ENCODE measurements at regions not wholly inside any gene's neighbourhood (a gene's known extent, or its start where the extent isn't known, plus 50 kb on each side); places are given as distances from the start of the nearest gene placed in this dataset.

DNA sequence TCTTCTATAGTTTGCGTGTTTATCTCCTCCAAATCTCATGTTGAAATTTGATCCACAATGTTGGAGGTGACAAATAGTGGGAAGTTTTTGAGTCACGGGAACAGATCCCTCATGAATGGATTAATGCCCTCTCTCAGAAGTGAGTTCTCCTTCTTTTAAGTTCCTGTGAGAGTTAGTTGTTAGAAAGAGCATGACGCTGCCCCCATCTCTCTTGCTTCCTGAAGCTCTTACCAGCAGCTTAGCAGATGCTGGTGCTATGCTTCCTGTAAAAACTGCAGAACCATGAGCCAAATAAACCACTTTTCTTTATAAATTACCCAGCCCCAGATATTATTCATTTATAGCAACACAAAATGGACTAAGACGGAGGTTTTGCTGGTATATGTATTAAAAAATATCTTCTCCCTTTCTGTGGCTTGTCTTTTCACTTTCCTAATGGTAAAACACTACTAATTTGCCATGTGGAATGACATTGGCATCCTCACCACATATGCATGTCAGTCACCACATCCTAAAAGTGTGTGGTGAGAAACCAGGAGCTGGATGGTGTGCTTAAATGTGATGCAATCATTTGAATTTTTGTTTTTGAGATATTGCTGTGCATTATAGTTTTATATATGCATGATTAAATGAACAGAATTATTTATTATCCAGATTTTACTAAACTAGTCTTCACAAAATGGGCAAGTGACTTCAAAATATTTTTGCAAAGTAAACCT lies 449.3 kb downstream of the ADAMTS20 start:
- ATAC-seq (ENCODE audit: insufficient read depth, low FRiP score) = no peak
- Histone ChIP-seq H3K36me3 (ENCODE audit: control insufficient read depth in 4 of 4, insufficient read depth in 4 of 4, low read length in 4 of 4) (no peaks in the 10 kb centered on the region), H3K4me1 (ENCODE audit: control insufficient read depth in 5 of 5, insufficient read depth in 5 of 5, low read length in 5 of 5) (peaks cover 0 to 54% (median 9%) of the 10 kb centered on the region in 5 donors)

DNA sequence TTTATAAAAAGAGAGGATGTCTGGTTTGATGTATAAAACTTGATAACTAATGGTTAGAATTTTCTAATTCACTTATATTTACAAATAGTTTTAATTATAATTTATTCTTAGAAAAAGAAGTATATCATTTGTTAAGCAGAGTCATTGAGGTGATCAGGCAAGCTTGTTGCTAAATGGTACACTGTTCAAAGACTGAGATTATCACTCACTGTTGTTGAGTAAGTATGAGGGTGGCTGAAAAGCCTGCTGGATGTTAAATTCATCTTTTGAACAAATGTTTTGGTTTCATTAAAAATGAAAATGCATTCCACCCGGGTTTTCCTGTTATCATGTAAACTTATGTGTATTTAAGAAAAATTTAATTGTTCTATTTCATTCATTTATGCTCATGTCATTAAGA lies 451.8 kb downstream of the ADAMTS20 start:
- no peaks in the 10 kb centered on the region for H3K36me3 ChIP-seq (ENCODE audit: control insufficient read depth in 4 of 4, insufficient read depth in 4 of 4, low read length in 4 of 4)
- ATAC-seq (ENCODE audit: insufficient read depth, low FRiP score) (no peak), DNase-seq (no peak)
- H3K9ac ChIP-seq (ENCODE audit: insufficient read depth in 1 of 2, low read length in 2 of 2) = no peak overlapping the region
- WGBS, 2 donors = 73 to 76% methylated on average over 1 of the region's 1 CpG
- peaks cover 0 to 42% (median 8%) of the 10 kb centered on the region in 5 donors for H3K4me1 ChIP-seq (ENCODE audit: control insufficient read depth in 5 of 5, insufficient read depth in 5 of 5, low read length in 5 of 5)
- H3K4me3 ChIP-seq = no peak overlapping the region
- TF ChIP-seq, protein P1, sequence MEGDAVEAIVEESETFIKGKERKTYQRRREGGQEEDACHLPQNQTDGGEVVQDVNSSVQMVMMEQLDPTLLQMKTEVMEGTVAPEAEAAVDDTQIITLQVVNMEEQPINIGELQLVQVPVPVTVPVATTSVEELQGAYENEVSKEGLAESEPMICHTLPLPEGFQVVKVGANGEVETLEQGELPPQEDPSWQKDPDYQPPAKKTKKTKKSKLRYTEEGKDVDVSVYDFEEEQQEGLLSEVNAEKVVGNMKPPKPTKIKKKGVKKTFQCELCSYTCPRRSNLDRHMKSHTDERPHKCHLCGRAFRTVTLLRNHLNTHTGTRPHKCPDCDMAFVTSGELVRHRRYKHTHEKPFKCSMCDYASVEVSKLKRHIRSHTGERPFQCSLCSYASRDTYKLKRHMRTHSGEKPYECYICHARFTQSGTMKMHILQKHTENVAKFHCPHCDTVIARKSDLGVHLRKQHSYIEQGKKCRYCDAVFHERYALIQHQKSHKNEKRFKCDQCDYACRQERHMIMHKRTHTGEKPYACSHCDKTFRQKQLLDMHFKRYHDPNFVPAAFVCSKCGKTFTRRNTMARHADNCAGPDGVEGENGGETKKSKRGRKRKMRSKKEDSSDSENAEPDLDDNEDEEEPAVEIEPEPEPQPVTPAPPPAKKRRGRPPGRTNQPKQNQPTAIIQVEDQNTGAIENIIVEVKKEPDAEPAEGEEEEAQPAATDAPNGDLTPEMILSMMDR (IDR thresholded peaks at IDR 0.05; ENCODE audit: control extremely low read depth, extremely low read depth) = no peak
- H3K9me3 ChIP-seq (ENCODE audit: control insufficient read depth in 4 of 4, insufficient read depth in 3 of 4, low read length in 3 of 4) = no peaks in the 10 kb centered on the region
- H3K27ac ChIP-seq (ENCODE audit: low read depth in 1 of 2, low read length in 1 of 2) = no peak overlapping the region
- no peaks in the 10 kb centered on the region for H3K27me3 ChIP-seq (ENCODE audit: control insufficient read depth in 3 of 3, insufficient read depth in 3 of 3, low read length in 2 of 3)

More for the DNA sequence above, 449.3 kb downstream of the ADAMTS20 start:
- WGBS, 2 donors = 38 to 68% methylated on average over 4 of the region's 4 CpGs
- DNase-seq = no peak
- H3K9ac ChIP-seq (ENCODE audit: insufficient read depth in 1 of 2, low read length in 2 of 2) = no peak overlapping the region
- no peak overlapping the region for H3K4me3 ChIP-seq
- no peaks in the 10 kb centered on the region for H3K9me3 ChIP-seq (ENCODE audit: control insufficient read depth in 4 of 4, insufficient read depth in 3 of 4, low read length in 3 of 4)
- H3K27me3 ChIP-seq (ENCODE audit: control insufficient read depth in 3 of 3, insufficient read depth in 3 of 3, low read length in 2 of 3) = no peaks in the 10 kb centered on the region
- TF ChIP-seq, protein P1 (IDR thresholded peaks at IDR 0.05; ENCODE audit: control extremely low read depth, extremely low read depth) = no peak
- no peak overlapping the region for H3K27ac ChIP-seq (ENCODE audit: low read depth in 1 of 2, low read length in 1 of 2)

DNA sequence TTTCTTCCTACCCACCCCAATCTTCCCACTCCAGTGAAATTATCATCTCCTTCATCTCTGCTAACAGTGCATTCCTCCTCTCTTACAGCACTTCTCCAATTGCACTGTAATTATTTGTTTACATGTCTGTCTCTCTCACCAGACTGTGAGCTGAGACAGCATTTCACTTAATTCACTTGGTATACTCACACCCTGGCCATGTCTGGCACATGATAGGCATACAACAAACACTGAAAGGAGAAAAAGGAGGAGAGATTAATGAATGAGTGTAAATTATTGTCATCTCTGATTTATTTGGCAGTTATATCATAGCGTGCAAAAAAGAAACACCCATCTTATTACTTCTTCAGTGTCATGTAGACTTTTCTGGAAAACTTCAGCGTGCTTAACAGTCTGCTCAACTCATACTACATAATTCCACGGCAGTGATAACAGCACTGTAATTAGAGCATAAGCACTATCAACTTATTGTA lies 452.3 kb downstream of the ADAMTS20 start:
- Histone ChIP-seq H3K9ac (ENCODE audit: insufficient read depth in 1 of 2, low read length in 2 of 2) (no peak overlapping the region), H3K4me3 (no peak overlapping the region), H3K27me3 (ENCODE audit: control insufficient read depth in 3 of 3, insufficient read depth in 3 of 3, low read length in 2 of 3) (no peaks in the 10 kb centered on the region), H3K36me3 (ENCODE audit: control insufficient read depth in 4 of 4, insufficient read depth in 4 of 4, low read length in 4 of 4) (no peaks in the 10 kb centered on the region), H3K27ac (ENCODE audit: low read depth in 1 of 2, low read length in 1 of 2) (no peak overlapping the region), H3K4me1 (ENCODE audit: control insufficient read depth in 5 of 5, insufficient read depth in 5 of 5, low read length in 5 of 5) (peaks cover 0 to 39% (median 5%) of the 10 kb centered on the region in 5 donors), H3K9me3 (ENCODE audit: control insufficient read depth in 4 of 4, insufficient read depth in 3 of 4, low read length in 3 of 4) (no peaks in the 10 kb centered on the region)
- peak in 2 of 3 donors; percentile 41 to 52 for DNase-seq
- TF ChIP-seq, protein P1 (IDR thresholded peaks at IDR 0.05; ENCODE audit: control extremely low read depth, extremely low read depth) = no peak
- ATAC-seq (ENCODE audit: insufficient read depth, low FRiP score) = no peak
- 52 to 68% methylated on average over 3 of the region's 3 CpGs for WGBS, 2 donors

Data from lung (tissue), 11 donors.